Bronchial epithelial cell (primary cell): ENCODE measurements at regions not wholly inside any gene's neighbourhood (a gene's known extent, or its start where the extent isn't known, plus 50 kb on each side); places are given as distances from the start of the nearest gene placed in this dataset.
A peak's percentile ranks its signal among the peaks of the same experiment; 100 is the strongest.

Experiments
- DNase-seq: peaks from one replicate; pipeline ENCODE4 v3.0.0-alpha.2; 2010; ENCODE audit warnings: low read depth
- FAIRE-seq: peaks from 2 replicates; lab custom pipeline; 2011; peaks lifted over from hg19 to GRCh38; lab: Jason Lieb, UNC
- H3K27me3 ChIP-seq: 2 replicates; pipeline ENCODE4 v1.5.1; 2011; ENCODE audit warnings: low read length; ENCODE audit not compliant: control insufficient read depth, insufficient read depth
- H3K36me3 ChIP-seq: 2 replicates; pipeline ENCODE4 v1.5.1; 2011; ENCODE audit warnings: low read length; ENCODE audit not compliant: control insufficient read depth, insufficient read depth
- H3K4me3 ChIP-seq: 2 replicates; pipeline ENCODE4 v1.5.1; 2011; ENCODE audit warnings: mild to moderate bottlenecking, low read depth, low read length, control low read depth
- TF ChIP-seq, protein P1 (sequence below): IDR thresholded peaks from 2 replicates; pipeline ENCODE4 v1.5.1; 2011; ENCODE audit warnings: mild to moderate bottlenecking, moderate library complexity, low read length, control low read depth, inconsistent platforms; ENCODE audit not compliant: insufficient read depth, severe bottlenecking

- Histone ChIP-seq H3K36me3 (no peaks in the 10 kb centered on the region), H3K4me3 (no peak overlapping the region), H3K27me3 (no peaks in the 10 kb centered on the region)
- DNase-seq: peak; percentile 33
- TF ChIP-seq, protein P1, sequence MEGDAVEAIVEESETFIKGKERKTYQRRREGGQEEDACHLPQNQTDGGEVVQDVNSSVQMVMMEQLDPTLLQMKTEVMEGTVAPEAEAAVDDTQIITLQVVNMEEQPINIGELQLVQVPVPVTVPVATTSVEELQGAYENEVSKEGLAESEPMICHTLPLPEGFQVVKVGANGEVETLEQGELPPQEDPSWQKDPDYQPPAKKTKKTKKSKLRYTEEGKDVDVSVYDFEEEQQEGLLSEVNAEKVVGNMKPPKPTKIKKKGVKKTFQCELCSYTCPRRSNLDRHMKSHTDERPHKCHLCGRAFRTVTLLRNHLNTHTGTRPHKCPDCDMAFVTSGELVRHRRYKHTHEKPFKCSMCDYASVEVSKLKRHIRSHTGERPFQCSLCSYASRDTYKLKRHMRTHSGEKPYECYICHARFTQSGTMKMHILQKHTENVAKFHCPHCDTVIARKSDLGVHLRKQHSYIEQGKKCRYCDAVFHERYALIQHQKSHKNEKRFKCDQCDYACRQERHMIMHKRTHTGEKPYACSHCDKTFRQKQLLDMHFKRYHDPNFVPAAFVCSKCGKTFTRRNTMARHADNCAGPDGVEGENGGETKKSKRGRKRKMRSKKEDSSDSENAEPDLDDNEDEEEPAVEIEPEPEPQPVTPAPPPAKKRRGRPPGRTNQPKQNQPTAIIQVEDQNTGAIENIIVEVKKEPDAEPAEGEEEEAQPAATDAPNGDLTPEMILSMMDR: no peak
- FAIRE-seq: no peak
Measured at GRCh38 chr2:228841877-228842276, 429.2 kb downstream of the PID1 start.

DNA sequence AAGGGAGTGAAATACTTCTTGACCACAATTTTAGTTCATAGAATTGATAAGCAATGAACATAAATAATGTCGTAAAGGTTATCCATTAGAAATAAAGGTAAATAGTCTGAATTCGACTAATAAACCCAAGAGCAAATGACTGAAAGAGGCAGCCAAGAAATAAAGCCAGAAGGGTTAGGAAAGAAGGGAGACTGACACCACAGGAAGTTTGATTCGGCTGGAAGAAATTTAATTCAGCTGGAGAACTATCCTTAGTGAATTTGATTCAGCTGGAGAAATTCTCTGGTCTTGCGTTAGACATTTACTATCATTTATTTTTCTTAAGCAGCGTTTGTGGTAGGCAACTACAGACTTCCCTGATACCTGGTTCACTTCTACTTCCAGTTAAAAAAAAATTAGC, 429.6 kb downstream of the PID1 start:
- Histone ChIP-seq H3K4me3 (no peak overlapping the region), H3K27me3 (no peaks in the 10 kb centered on the region), H3K36me3 (no peaks in the 10 kb centered on the region)
- FAIRE-seq: no peak
- no peak for DNase-seq
- TF ChIP-seq, protein P1: no peak

- Histone ChIP-seq H3K4me3 (no peak overlapping the region), H3K36me3 (no peaks in the 10 kb centered on the region), H3K27me3 (no peaks in the 10 kb centered on the region)
- FAIRE-seq (no peak), DNase-seq (no peak)
- TF ChIP-seq, protein P1: no peak
Measured at GRCh38 chr2:228840743-228841114, 430.4 kb downstream of the PID1 start.

DNA sequence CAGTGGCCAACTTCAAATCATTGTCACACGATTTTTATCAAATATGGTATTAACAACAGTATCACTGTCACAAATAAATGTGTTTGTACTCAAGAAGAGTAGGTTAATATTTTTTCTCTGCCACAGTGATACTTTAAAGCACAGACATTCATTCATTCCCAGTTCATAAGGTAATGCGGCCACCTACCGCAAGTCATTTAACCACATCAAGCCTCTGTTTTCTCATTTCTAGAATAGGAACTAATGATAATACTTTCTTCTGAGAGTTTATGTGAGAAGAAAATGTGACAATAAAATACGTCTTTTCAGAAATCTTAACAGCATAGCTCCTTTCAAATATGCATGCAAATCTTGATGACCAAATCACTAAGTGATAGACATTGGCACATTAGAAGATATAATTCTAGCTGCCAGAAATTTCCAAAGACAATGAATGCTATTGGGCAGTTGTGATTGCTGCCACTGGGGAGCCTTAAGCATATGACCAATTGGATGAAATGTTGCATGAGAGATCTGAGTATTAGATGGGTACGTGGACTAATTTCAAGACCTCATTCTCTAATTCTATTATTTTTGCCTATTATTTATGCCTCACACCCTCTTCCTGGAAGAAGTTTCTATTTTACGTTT, 430.9 kb downstream of the PID1 start:
- Histone ChIP-seq H3K27me3 (no peaks in the 10 kb centered on the region), H3K4me3 (no peak overlapping the region), H3K36me3 (no peaks in the 10 kb centered on the region)
- TF ChIP-seq, protein P1: no peak
- FAIRE-seq: no peak
- DNase-seq: no peak

DNA sequence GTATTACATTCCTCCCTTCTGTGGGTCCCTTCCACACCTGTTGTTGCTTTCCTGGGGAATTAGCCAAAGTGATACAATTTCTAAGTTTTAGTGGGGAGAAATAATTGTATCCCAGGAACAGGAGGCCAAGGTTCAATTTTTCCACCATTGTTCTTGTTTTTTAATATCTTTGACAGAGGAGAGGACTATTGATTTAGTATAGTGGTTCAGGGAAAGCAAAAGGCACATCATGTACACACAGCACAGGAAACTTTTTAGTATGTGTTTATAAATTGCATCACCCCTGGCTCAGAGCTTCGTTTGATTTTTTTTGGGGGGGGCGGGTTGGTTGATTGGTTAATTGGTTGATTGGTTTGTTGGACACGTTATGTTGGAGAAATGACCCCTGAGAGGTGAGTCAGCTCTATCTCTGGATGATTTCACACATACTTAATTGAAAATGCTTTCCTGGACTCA, 431.6 kb downstream of the PID1 start:
- Histone ChIP-seq H3K27me3 (no peaks in the 10 kb centered on the region), H3K4me3 (no peak overlapping the region), H3K36me3 (no peaks in the 10 kb centered on the region)
- TF ChIP-seq, protein P1: no peak
- FAIRE-seq: no peak
- no peak for DNase-seq

- FAIRE-seq (no peak), DNase-seq (no peak)
- H3K4me3 ChIP-seq: no peak overlapping the region
- no peaks in the 10 kb centered on the region for H3K27me3 ChIP-seq
- TF ChIP-seq, protein P1: no peak
- H3K36me3 ChIP-seq: no peaks in the 10 kb centered on the region
Measured at GRCh38 chr2:228838819-228839218, 432.3 kb downstream of the PID1 start.
